GM19455 (cell line): ENCODE measurements at regions not wholly inside any gene's neighbourhood (a gene's known extent, or its start where the extent isn't known, plus 50 kb on each side); places are given as distances from the start of the nearest gene placed in this dataset.

ENCODE experiments used
- ATAC-seq: cut with Tn5 transposase; IDR thresholded peaks from one replicate; pipeline ENCODE4 v1.9.1; 2021; ENCODE audit not compliant: unreplicated experiment

GRCh38 chr5:159525117-159525516 lies 194.8 kb upstream of the IL12B start:
- no peak for ATAC-seq

- no peak for ATAC-seq
Measured at GRCh38 chr5:159527546-159528254, 197.4 kb upstream of the IL12B start.

- ATAC-seq: no peak
Measured at GRCh38 chr5:159531554-159532105, 201.3 kb upstream of the IL12B start.

GRCh38 chr5:159533197-159533596 lies 202.9 kb upstream of the IL12B start:
- ATAC-seq: no peak

GRCh38 chr5:159536166-159536565 lies 205.9 kb upstream of the IL12B start:
- ATAC-seq: no peak

- ATAC-seq: no peak
Measured at GRCh38 chr5:159536646-159537045, 206.4 kb upstream of the IL12B start.

- no peak for ATAC-seq
Measured at GRCh38 chr5:159539678-159540077, 209.4 kb upstream of the IL12B start.

GRCh38 chr5:159543326-159543725 lies 213.0 kb upstream of the IL12B start:
- ATAC-seq: no peak

GRCh38 chr5:159545156-159545555 lies 214.9 kb upstream of the IL12B start:
- ATAC-seq: no peak

- no peak for ATAC-seq
Measured at GRCh38 chr5:159547466-159548195, 217.3 kb upstream of the IL12B start.

- no peak for ATAC-seq
Measured at GRCh38 chr5:159548517-159548916, 218.2 kb upstream of the IL12B start.

- ATAC-seq: no peak
Measured at GRCh38 chr5:159549046-159549445, 218.8 kb upstream of the IL12B start.

GRCh38 chr5:159550951-159551350 lies 220.7 kb upstream of the IL12B start:
- ATAC-seq: no peak

- no peak for ATAC-seq
Measured at GRCh38 chr5:159552751-159553150, 222.5 kb upstream of the IL12B start.

GRCh38 chr5:159553792-159554191 lies 223.5 kb upstream of the IL12B start:
- no peak for ATAC-seq

GRCh38 chr5:159555084-159555483 lies 224.8 kb upstream of the IL12B start:
- no peak for ATAC-seq

- no peak for ATAC-seq
Measured at GRCh38 chr5:159559337-159559736, 229.1 kb upstream of the IL12B start.

GRCh38 chr5:159560088-159560487 lies 229.8 kb upstream of the IL12B start:
- no peak for ATAC-seq

- ATAC-seq: no peak
Measured at GRCh38 chr5:159564031-159564430, 233.7 kb upstream of the IL12B start.

- ATAC-seq: no peak
Measured at GRCh38 chr5:159566832-159567231, 236.5 kb upstream of the IL12B start.

- ATAC-seq: no peak
Measured at GRCh38 chr5:159567461-159567860, 237.2 kb upstream of the IL12B start.

- ATAC-seq: no peak
Measured at GRCh38 chr5:159571501-159572244, 241.4 kb upstream of the IL12B start.
